ENCODE measurements at regions not wholly inside any gene's neighbourhood (a gene's known extent, or its start where the extent isn't known, plus 50 kb on each side); places are given as distances from the start of the nearest gene placed in this dataset.

- no peak for DNase-seq
These were observed 359.6 kb upstream of the MEOX2 start for GRCh38 chr7:16046041-16046440.

- DNase-seq = no peak
These were observed 358.8 kb upstream of the MEOX2 start for GRCh38 chr7:16045296-16045695.

- no peak for DNase-seq
These were observed 358.2 kb upstream of the MEOX2 start for GRCh38 chr7:16044645-16045044.

GRCh38 chr7:16040346-16040745 is 353.9 kb upstream of the MEOX2 start:
- no peak for DNase-seq

GRCh38 chr7:16038906-16039305 is 352.4 kb upstream of the MEOX2 start:
- no peak for DNase-seq

GRCh38 chr7:16035392-16035791 is 348.9 kb upstream of the MEOX2 start:
- DNase-seq = no peak

GRCh38 chr7:16034866-16035265 is 348.4 kb upstream of the MEOX2 start:
- DNase-seq = no peak

- DNase-seq = no peak
These were observed 347.9 kb upstream of the MEOX2 start for GRCh38 chr7:16034353-16034752.

GRCh38 chr7:16033233-16033632 is 346.8 kb upstream of the MEOX2 start:
- no peak for DNase-seq

GRCh38 chr7:16028636-16029035 is 342.2 kb upstream of the MEOX2 start:
- no peak for DNase-seq

GRCh38 chr7:16028103-16028502 is 341.6 kb upstream of the MEOX2 start:
- no peak for DNase-seq

- DNase-seq = no peak
These were observed 340.9 kb upstream of the MEOX2 start for GRCh38 chr7:16027396-16027795.

- no peak for DNase-seq
These were observed 340.0 kb upstream of the MEOX2 start for GRCh38 chr7:16026253-16027020.

GRCh38 chr7:16025696-16026095 is 339.2 kb upstream of the MEOX2 start:
- DNase-seq = no peak

- no peak for DNase-seq
These were observed 337.0 kb upstream of the MEOX2 start for GRCh38 chr7:16023503-16023902.

GRCh38 chr7:16023046-16023445 is 336.6 kb upstream of the MEOX2 start:
- DNase-seq = no peak

- no peak for DNase-seq
These were observed 335.4 kb upstream of the MEOX2 start for GRCh38 chr7:16021851-16022250.

GRCh38 chr7:16015981-16016380 is 329.5 kb upstream of the MEOX2 start:
- DNase-seq = no peak

- DNase-seq = no peak
These were observed 327.5 kb upstream of the MEOX2 start for GRCh38 chr7:16014031-16014430.

- no peak for DNase-seq
These were observed 321.4 kb upstream of the MEOX2 start for GRCh38 chr7:16007911-16008310.

GRCh38 chr7:16004702-16005101 is 318.2 kb upstream of the MEOX2 start:
- no peak for DNase-seq

GRCh38 chr7:16001477-16001876 is 315.0 kb upstream of the MEOX2 start:
- DNase-seq = no peak

GRCh38 chr7:15998617-15999016 is 312.1 kb upstream of the MEOX2 start:
- peak; percentile 56 for DNase-seq

- DNase-seq = no peak
These were observed 308.5 kb upstream of the MEOX2 start for GRCh38 chr7:15995027-15995426.

- no peak for DNase-seq
These were observed 302.7 kb upstream of the MEOX2 start for GRCh38 chr7:15989194-15989593.

All from DMS53 (cell line).